Upper lobe of left lung (tissue), 4 donors: ENCODE measurements at regions not wholly inside any gene's neighbourhood (a gene's known extent, or its start where the extent isn't known, plus 50 kb on each side); places are given as distances from the start of the nearest gene placed in this dataset.

Source experiments
- EP300 ChIP-seq, 4 donors: sonication (generic); formaldehyde crosslinking; IDR thresholded peaks; one replicate each; pipeline ENCODE4 v1.5.1; 2017; ENCODE audit warnings: antibody characterized with exemption in 4 of 4, control low read depth in 2 of 4
- POLR2A ChIP-seq, 4 donors: fragments of 450-650 bp; IDR thresholded peaks; one replicate each; pipeline ENCODE4 v1.5.1; 2016 to 2017; ENCODE audit warnings: antibody characterized with exemption in 4 of 4, mild to moderate bottlenecking in 2 of 4
- POLR2AphosphoS5 ChIP-seq, 2 donors: sonication (generic); formaldehyde crosslinking; IDR thresholded peaks; one replicate each; pipeline ENCODE4 v1.5.1; 2017; ENCODE audit warnings: antibody characterized with exemption in 2 of 2
- TF ChIP-seq, protein P1 (sequence below), 6 experiments: fragments of 450-650 bp in 4 of 6; fragments of 200-600 bp in 2 of 6; sonication (generic) in 2 of 6; IDR thresholded peaks; one replicate each; pipeline ENCODE4 v1.5.1; 2016 to 2019; ENCODE audit warnings: antibody characterized with exemption in 6 of 6

DNA sequence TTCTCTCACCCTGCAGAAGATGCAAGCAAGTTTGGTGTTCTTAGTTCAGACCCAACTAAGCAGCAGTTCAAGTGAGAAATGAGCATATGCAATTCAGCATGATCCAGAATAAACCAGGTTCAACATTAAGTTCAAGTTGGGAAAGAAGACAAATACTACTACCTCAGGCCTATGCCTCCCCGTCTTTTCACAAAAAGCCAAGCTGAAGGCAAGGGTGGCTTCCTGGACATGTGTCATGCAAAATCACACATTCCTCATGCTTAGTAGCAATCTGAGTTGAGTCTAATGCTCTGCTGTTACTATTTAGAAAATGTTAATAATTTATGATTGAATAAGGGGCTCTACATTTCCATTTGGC is 453.4 kb upstream of the GRAMD2B start:
- TF ChIP-seq, protein P1, sequence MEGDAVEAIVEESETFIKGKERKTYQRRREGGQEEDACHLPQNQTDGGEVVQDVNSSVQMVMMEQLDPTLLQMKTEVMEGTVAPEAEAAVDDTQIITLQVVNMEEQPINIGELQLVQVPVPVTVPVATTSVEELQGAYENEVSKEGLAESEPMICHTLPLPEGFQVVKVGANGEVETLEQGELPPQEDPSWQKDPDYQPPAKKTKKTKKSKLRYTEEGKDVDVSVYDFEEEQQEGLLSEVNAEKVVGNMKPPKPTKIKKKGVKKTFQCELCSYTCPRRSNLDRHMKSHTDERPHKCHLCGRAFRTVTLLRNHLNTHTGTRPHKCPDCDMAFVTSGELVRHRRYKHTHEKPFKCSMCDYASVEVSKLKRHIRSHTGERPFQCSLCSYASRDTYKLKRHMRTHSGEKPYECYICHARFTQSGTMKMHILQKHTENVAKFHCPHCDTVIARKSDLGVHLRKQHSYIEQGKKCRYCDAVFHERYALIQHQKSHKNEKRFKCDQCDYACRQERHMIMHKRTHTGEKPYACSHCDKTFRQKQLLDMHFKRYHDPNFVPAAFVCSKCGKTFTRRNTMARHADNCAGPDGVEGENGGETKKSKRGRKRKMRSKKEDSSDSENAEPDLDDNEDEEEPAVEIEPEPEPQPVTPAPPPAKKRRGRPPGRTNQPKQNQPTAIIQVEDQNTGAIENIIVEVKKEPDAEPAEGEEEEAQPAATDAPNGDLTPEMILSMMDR (IDR thresholded peaks at IDR 0.05): no peak
- TF ChIP-seq EP300 (IDR thresholded peaks at IDR 0.05): no peak
- TF ChIP-seq POLR2AphosphoS5 (IDR thresholded peaks at IDR 0.05): no peak
- TF ChIP-seq POLR2A (IDR thresholded peaks at IDR 0.05): no peak
